GM20000 (cell line): ENCODE measurements at regions not wholly inside any gene's neighbourhood (a gene's known extent, or its start where the extent isn't known, plus 50 kb on each side); places are given as distances from the start of the nearest gene placed in this dataset.

ENCODE experiments used
- DNase-seq: peaks from one replicate; pipeline ENCODE4 v3.0.0; 2012; ENCODE audit warnings: low spot score
- TF ChIP-seq, protein P1 (sequence below): IDR thresholded peaks from 2 replicates; pipeline ENCODE4 v1.5.1; 2012; ENCODE audit warnings: mild to moderate bottlenecking, control low read depth; ENCODE audit errors: extremely low read depth, missing control alignments

- TF ChIP-seq, protein P1, sequence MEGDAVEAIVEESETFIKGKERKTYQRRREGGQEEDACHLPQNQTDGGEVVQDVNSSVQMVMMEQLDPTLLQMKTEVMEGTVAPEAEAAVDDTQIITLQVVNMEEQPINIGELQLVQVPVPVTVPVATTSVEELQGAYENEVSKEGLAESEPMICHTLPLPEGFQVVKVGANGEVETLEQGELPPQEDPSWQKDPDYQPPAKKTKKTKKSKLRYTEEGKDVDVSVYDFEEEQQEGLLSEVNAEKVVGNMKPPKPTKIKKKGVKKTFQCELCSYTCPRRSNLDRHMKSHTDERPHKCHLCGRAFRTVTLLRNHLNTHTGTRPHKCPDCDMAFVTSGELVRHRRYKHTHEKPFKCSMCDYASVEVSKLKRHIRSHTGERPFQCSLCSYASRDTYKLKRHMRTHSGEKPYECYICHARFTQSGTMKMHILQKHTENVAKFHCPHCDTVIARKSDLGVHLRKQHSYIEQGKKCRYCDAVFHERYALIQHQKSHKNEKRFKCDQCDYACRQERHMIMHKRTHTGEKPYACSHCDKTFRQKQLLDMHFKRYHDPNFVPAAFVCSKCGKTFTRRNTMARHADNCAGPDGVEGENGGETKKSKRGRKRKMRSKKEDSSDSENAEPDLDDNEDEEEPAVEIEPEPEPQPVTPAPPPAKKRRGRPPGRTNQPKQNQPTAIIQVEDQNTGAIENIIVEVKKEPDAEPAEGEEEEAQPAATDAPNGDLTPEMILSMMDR, result no peak
- DNase-seq, result no peak
These were observed 476.5 kb downstream of the FOXG1 start for GRCh38 chr14:29242755-29243754.

GRCh38 chr14:29255692-29256091, 489.1 kb downstream of the FOXG1 start:
- DNase-seq, result no peak
- TF ChIP-seq, protein P1, result no peak

- TF ChIP-seq, protein P1, result no peak
- DNase-seq, result no peak
These were observed 496.4 kb downstream of the FOXG1 start for GRCh38 chr14:29262979-29263378.

- DNase-seq, result no peak
- TF ChIP-seq, protein P1, result no peak
These were observed 498.3 kb downstream of the FOXG1 start for GRCh38 chr14:29264865-29265264.

DNA sequence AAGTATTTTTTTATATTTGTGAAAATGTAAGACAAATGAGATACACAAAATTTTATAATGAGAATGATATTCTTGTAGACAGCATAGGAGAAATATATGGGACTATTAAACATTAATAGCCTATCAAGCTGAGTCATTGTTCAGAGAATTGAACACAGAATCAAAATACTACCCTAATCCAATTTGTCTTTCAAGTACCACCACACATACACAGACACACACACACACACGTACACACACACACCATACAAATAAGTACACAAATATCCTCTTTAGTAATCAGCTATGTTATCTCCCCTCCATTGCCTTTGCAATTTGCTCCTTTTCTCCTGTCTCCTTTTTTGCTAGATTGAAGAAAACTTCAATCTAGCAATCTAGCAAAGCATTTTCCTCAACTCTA, 499.3 kb downstream of the FOXG1 start:
- TF ChIP-seq, protein P1, result no peak
- no peak for DNase-seq

DNA sequence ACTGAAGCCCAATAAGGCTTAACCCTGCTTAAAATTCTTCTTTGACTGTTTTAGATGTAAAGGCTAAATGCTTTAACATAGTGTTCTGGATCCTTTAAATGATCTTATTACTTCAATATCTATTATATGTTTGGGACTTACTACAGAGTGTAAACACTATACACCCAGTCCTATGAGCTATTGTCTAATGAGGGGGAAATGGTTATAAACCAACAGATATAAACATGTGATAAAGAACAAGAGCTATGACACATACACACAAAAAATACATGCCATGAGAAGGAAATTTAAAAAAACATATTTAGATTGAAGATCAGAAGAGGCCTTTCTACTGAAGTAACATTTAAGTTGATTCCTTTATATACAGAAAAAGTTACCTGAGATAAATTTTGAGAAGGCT, 505.1 kb downstream of the FOXG1 start:
- TF ChIP-seq, protein P1, result no peak
- DNase-seq, result no peak

- TF ChIP-seq, protein P1, result no peak
- no peak for DNase-seq
These were observed 506.9 kb downstream of the FOXG1 start for GRCh38 chr14:29273513-29273912.
